ENCODE measurements at regions not wholly inside any gene's neighbourhood (a gene's known extent, or its start where the extent isn't known, plus 50 kb on each side); places are given as distances from the start of the nearest gene placed in this dataset.

DNA sequence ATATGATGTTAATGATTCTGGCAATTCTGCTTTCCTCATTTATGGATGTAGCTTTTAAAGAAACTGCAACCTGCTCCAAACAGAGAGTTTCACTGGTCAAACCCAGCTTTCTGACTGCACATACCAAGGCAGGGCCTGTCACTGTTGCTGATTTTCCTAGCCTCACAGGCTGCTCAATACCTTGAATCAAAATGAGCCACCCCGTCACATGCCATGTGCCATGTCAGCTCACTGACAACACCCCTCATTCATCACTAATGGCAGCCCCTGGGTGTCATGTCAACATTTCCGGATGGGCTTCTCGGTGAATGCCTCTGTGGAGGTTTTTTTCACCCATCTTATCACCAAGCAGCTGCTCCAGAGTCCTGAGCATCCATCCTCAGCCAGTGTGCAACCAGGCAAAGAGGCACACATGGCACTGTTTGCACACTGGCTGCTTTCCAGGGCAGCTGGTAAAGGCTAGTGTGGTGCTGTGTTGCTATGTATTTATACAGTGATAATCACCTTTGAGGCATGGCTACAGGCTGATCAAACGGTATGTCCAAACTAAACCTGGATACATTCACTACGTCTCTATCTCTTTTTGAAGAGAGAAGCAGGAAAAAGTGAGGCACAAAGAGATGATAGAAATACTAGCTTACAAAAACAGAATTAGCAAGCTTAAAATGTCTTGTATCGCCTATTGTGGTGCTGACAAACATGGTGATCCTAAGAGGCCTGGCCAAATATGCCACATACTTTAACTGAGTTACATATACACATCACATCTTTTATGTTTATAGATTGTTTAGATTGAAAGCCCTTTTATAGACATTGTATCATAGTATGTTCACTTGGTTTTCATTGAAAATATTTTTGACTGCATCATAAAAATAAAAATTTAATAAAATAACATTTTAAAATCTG, 94.6 kb upstream of the INPP4B start:
- intact Hi-C loops (cut with micrococcal nuclease), result no loop called here
- Mint-ChIP-seq H3K4me1 (ENCODE audit: low read depth) (no peaks in the 10 kb centered on the region), H3K36me3 (no peaks in the 10 kb centered on the region), H3K4me3 (no peak overlapping the region), H3K27ac (no peak overlapping the region), H3K9me3 (no peaks in the 10 kb centered on the region), H3K27me3 (peaks cover 6% of the 10 kb centered on the region)
- CTCF ChIA-PET, result no interaction called here
- POLR2A ChIA-PET, result no interaction called here
- no peak for DNase-seq

DNA sequence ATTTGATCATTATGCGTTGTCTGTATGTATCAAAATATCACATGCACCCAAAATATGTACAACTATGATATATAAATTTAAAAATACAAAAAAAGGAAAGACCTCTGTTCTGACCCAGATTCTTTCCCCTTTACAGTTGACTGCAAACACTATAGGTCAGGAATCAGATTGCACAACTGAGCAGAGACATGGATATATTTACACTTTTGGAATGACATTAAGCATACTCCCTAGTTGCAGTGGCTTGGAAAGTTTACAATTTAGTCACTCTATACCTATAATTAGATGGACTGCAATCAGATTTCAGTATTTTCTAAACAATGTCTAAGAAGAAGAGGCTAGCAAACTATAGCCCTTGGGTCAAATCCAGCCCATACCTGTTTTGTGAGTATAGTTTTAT, 98.5 kb upstream of the INPP4B start:
- Mint-ChIP-seq H3K27me3 (peaks cover 10% of the 10 kb centered on the region), H3K27ac (no peak overlapping the region), H3K9me3 (peaks cover 2% of the 10 kb centered on the region), H3K4me1 (ENCODE audit: low read depth) (no peaks in the 10 kb centered on the region), H3K36me3 (no peaks in the 10 kb centered on the region), H3K4me3 (no peak overlapping the region)
- intact Hi-C loops (cut with micrococcal nuclease), result no loop called here
- POLR2A ChIA-PET, result no interaction called here
- CTCF ChIA-PET, result no interaction called here
- no peak for DNase-seq

DNA sequence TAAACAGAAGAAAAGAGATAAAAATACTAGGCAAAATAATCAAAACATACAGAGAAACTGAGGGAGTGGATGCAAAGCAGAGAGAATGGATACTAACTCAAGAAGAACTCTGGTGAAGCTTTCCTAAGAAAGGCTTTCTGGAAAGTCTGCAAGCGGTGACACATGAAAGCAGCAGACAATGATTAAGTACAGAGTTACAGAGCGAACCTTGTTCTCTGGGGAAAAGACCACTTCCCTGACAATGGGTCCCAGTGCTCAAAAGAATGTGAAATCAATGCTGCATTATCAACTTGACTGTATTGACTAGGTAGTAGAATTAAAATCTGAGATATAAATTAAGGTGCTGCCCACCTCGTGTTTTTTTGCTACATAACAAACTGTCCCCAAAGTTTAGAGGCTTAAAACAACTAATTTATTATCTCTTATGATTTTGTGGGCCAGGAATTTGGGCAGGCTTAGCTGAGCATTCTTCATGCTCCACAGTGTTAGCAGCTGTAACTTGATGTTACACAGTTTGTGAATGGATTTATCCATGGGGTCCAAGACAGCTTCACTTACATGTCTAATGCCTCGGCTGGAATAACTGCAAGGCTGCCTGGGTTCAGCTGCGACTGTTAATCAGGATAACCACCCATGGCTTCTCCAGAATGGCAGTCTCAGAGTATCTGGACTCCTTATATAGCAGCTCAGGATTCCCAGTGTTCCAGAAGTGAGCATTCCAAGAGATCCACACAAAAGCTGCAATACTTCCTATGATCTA, 106.9 kb upstream of the INPP4B start:
- POLR2A ChIA-PET, result no interaction called here
- no peak for DNase-seq
- H3K27ac Mint-ChIP-seq, result no peak overlapping the region
- peaks cover 10% of the 10 kb centered on the region for H3K9me3 Mint-ChIP-seq
- intact Hi-C loops (cut with micrococcal nuclease), result no loop called here
- peaks cover 5% of the 10 kb centered on the region for H3K36me3 Mint-ChIP-seq
- no peaks in the 10 kb centered on the region for H3K27me3 Mint-ChIP-seq
- no peak overlapping the region for H3K4me3 Mint-ChIP-seq
- CTCF ChIA-PET, result no interaction called here
- no peaks in the 10 kb centered on the region for H3K4me1 Mint-ChIP-seq (ENCODE audit: low read depth)

DNA sequence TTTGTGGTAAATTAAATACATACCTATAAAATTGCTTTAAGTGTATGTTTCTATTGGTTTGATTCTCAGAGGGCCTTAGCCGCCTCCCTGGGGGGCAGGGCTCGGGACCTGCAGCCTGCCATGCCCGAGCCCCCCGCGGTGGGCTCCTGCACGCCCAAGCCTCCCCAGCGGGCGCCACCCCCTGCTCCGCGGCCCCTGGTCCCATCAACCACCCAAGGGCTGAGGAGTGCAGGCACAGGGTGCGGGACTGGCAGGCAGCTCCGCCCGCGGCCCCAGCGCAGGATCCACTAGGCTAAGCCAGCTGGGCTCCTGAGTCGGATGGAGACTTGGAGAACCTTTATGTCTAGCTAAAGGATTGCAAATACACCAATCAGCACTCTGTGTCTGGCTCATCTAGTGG, 108.3 kb upstream of the INPP4B start:
- H3K4me3 Mint-ChIP-seq, result no peak overlapping the region
- intact Hi-C loops (cut with micrococcal nuclease), result no loop called here
- no peak for DNase-seq
- H3K27ac Mint-ChIP-seq, result no peak overlapping the region
- peaks cover 5% of the 10 kb centered on the region for H3K36me3 Mint-ChIP-seq
- H3K4me1 Mint-ChIP-seq (ENCODE audit: low read depth), result no peaks in the 10 kb centered on the region
- no peaks in the 10 kb centered on the region for H3K27me3 Mint-ChIP-seq
- H3K9me3 Mint-ChIP-seq, result peaks cover 10% of the 10 kb centered on the region
- ChIA-PET POLR2A (no interaction called here), CTCF (no interaction called here)

DNA sequence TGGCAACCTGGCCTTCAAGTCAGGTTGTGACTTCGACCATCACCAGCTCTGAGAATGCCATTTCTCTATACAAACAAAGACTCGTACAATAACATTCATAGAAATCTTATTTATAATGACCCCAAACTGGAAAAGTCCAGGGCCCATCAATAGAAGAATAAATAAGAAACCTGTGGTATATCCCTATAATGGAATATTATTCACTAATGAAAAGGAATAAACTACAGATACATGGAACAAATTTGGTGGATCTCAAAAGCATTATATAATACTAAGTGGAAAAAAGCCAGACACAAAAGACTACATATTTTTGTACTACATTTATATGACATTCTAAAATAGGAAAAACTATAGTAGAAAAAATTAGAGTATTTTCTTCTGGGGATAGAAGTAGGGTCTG, 109.4 kb upstream of the INPP4B start:
- peaks cover 5% of the 10 kb centered on the region for H3K36me3 Mint-ChIP-seq

DNA sequence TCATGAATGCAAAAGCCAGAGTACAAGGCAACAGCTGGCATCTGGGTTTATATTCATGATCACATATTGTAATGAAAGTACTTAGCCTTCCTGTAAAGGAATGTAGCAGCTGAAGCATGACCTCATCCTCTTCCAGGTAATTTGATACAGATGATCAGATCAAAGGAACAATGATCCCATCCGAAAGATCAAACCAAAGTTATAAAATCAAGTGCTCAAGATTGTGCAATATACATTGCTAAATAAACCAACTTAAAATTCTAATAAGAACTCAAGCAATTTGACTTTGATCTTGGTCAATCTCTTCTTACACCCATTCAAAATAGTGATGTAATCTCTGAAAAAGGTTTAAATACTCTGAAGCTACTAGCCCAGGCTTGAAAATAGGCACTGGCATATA, 113.1 kb upstream of the INPP4B start:
- CTCF ChIA-PET, result no interaction called here
- no peak for DNase-seq
- H3K4me3 Mint-ChIP-seq, result no peak overlapping the region
- peaks cover 5% of the 10 kb centered on the region for H3K36me3 Mint-ChIP-seq
- no peaks in the 10 kb centered on the region for H3K27me3 Mint-ChIP-seq
- POLR2A ChIA-PET, result no interaction called here
- peaks cover 8% of the 10 kb centered on the region for H3K9me3 Mint-ChIP-seq
- H3K4me1 Mint-ChIP-seq (ENCODE audit: low read depth), result no peaks in the 10 kb centered on the region
- H3K27ac Mint-ChIP-seq, result no peak overlapping the region
- intact Hi-C loops (cut with micrococcal nuclease), result no loop called here

More for the DNA sequence above, 109.4 kb upstream of the INPP4B start:
- POLR2A ChIA-PET, result no interaction called here
- Mint-ChIP-seq H3K27me3 (no peaks in the 10 kb centered on the region), H3K9me3 (peaks cover 10% of the 10 kb centered on the region), H3K4me3 (no peak overlapping the region), H3K27ac (no peak overlapping the region), H3K4me1 (ENCODE audit: low read depth) (no peaks in the 10 kb centered on the region)
- no peak for DNase-seq
- intact Hi-C loops (cut with micrococcal nuclease), result no loop called here
- CTCF ChIA-PET, result no interaction called here

DNA sequence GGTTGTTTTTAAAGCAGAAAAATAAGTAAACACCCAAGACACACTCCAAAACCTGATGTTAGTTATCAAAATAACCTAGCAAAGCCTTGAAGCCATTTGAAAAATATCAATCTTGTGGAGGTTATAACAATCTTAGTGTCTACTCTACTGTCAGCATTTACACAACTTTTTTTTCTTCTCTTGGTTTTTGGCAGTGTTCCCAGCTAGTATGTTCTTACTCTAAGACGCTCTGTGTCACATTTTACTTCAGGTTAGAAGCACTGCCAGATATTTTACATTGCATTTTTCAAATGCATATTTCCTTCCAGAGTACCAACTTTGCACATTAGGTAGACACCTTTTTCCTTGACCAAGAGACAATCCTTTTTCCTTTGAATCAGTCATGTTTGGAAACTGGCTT, 114.0 kb upstream of the INPP4B start:
- CTCF ChIA-PET, result no interaction called here
- no peaks in the 10 kb centered on the region for H3K27me3 Mint-ChIP-seq
- peaks cover 2% of the 10 kb centered on the region for H3K36me3 Mint-ChIP-seq
- H3K4me1 Mint-ChIP-seq (ENCODE audit: low read depth), result no peaks in the 10 kb centered on the region
- peaks cover 3% of the 10 kb centered on the region for H3K9me3 Mint-ChIP-seq
- intact Hi-C loops (cut with micrococcal nuclease), result no loop called here
- no peak for DNase-seq
- POLR2A ChIA-PET, result no interaction called here
- H3K27ac Mint-ChIP-seq, result no peak overlapping the region
- no peak overlapping the region for H3K4me3 Mint-ChIP-seq

DNA sequence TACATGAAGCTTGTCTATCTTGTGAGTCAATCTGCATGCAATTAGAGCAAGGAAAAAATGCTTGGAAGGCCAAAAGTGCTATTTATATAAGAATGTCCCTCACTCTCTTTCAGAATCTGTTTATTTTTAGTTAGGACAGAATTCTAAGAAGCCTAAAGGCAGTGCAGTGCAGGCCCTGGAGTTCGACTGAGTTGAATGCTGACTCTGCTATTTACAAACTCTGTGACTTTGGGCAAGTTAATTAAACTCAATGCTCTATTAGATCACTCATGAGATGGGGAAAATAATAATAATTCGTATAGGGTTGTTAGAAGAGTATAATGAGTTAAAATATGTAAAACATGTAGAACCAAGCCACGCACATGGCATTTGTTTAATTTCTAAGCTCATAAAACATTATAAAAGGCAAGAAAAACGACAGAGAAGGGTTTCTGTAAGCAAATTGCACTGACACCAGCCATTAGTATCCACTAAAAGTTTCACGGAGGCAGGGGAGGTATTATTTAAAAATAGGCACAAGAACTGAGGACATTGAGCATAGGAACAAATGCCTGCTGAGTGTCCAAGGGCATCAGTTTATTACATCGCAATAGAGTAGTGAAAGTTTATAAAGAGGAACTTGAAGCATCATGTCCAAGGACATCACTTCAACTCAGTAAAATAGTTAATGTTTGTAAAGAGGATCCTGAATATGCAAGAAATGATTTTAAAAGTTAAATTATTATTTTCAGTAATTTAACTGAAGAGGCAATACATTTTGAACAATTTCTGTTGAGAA, 115.0 kb upstream of the INPP4B start:
- DNase-seq, result no peak
- Mint-ChIP-seq H3K27me3 (no peaks in the 10 kb centered on the region), H3K4me1 (ENCODE audit: low read depth) (no peaks in the 10 kb centered on the region), H3K27ac (no peak overlapping the region), H3K4me3 (no peak overlapping the region), H3K9me3 (no peaks in the 10 kb centered on the region), H3K36me3 (no peaks in the 10 kb centered on the region)
- CTCF ChIA-PET, result no interaction called here
- POLR2A ChIA-PET, result no interaction called here
- intact Hi-C loops (cut with micrococcal nuclease), result no loop called here

DNA sequence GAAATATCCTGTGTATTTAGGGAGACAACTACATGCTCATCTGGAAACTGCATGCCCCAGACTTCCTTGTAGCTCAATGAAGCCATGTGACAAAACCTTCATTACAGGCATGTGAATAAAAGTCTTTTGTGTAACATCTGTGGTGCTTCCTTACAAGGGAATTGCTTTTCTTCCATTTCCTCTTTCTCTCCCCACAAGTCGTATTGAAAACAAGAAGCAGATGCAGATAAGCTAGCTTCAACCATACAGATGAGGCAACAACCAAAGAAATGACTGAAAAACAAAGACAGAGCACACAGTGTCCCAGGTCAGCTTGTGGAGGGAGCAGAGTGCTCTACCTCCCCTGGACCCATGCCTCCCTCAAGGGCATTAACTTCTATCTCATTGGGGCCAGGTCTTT, 115.8 kb upstream of the INPP4B start:
- H3K4me1 Mint-ChIP-seq (ENCODE audit: low read depth), result no peaks in the 10 kb centered on the region
- H3K27me3 Mint-ChIP-seq, result no peaks in the 10 kb centered on the region
- no peaks in the 10 kb centered on the region for H3K9me3 Mint-ChIP-seq
- no peaks in the 10 kb centered on the region for H3K36me3 Mint-ChIP-seq
- DNase-seq, result no peak
- CTCF ChIA-PET, result no interaction called here
- intact Hi-C loops (cut with micrococcal nuclease), result no loop called here
- no peak overlapping the region for H3K4me3 Mint-ChIP-seq
- H3K27ac Mint-ChIP-seq, result no peak overlapping the region
- POLR2A ChIA-PET, result no interaction called here

DNA sequence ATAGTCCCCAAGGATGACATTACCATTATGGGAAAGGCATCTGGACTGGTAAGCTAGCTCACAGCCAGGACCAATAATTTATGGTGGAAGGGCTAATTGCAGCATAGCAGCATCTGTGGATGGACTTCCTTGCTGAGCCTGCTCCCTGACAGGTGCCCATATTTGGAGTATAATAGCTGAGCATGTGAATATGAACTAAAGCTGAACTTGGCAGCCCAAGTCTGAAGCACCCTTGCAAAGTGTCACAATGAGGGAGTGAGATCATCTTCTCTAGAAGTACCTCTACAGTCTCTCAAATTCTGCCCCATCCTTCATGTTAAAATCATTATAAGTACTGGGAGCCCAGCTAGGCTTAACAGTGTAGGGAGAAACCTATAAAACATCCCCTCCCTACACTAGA, 128.2 kb upstream of the INPP4B start:
- H3K4me3 Mint-ChIP-seq, result no peak overlapping the region
- no peaks in the 10 kb centered on the region for H3K4me1 Mint-ChIP-seq (ENCODE audit: low read depth)

DNA sequence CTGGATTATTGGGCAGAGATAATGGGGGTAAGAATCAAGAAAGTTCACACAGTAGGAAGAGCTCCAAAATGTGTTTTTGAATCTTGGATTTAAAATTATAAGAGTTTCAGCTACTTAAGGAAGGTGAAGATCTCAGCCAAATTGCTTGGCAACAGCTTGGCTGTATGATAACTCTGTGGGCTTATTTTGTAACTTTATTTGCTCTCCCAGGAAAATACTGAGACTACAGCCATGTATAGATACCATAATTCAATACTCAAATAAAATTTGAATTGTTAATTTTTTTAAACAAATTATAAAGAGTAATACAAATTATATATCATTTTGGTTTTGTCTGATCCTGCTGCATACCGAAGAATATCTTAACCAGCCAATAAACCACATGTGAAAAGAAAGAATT, 129.5 kb upstream of the INPP4B start:
- H3K36me3 Mint-ChIP-seq, result no peaks in the 10 kb centered on the region
- no peak for DNase-seq
- no peak overlapping the region for H3K4me3 Mint-ChIP-seq
- intact Hi-C loops (cut with micrococcal nuclease), result no loop called here
- H3K4me1 Mint-ChIP-seq (ENCODE audit: low read depth), result no peaks in the 10 kb centered on the region
- ChIA-PET POLR2A (no interaction called here), CTCF (no interaction called here)
- H3K9me3 Mint-ChIP-seq, result no peaks in the 10 kb centered on the region
- no peak overlapping the region for H3K27ac Mint-ChIP-seq
- H3K27me3 Mint-ChIP-seq, result peaks cover 4% of the 10 kb centered on the region

More for the DNA sequence above, 128.2 kb upstream of the INPP4B start:
- POLR2A ChIA-PET, result no interaction called here
- H3K36me3 Mint-ChIP-seq, result no peaks in the 10 kb centered on the region
- no peaks in the 10 kb centered on the region for H3K9me3 Mint-ChIP-seq
- H3K27ac Mint-ChIP-seq, result no peak overlapping the region
- CTCF ChIA-PET, result no interaction called here
- H3K27me3 Mint-ChIP-seq, result peaks cover 4% of the 10 kb centered on the region
- DNase-seq, result no peak
- intact Hi-C loops (cut with micrococcal nuclease), result no loop called here

DNA sequence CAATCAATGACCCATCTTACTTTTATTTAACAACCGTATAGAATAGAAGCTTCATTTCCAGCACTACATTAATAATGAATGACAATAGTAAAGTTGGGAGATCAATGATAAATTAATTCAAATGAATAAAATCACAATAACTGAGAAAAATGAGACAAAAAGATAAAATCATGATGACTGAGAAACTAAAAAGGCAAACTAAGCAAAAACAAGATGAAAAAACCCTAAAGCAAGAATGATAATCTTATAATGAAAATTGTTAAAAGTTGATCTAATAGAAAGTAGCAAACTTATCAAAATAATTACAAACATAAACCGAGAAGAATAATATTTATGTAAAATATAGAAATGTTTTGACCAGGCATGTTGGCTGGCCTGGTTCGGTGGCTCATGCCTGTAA, 130.4 kb upstream of the INPP4B start:
- no peak for DNase-seq
- H3K27ac Mint-ChIP-seq, result no peak overlapping the region
- POLR2A ChIA-PET, result no interaction called here
- no peaks in the 10 kb centered on the region for H3K4me1 Mint-ChIP-seq (ENCODE audit: low read depth)
- peaks cover 4% of the 10 kb centered on the region for H3K27me3 Mint-ChIP-seq
- no peaks in the 10 kb centered on the region for H3K36me3 Mint-ChIP-seq
- no peak overlapping the region for H3K4me3 Mint-ChIP-seq
- intact Hi-C loops (cut with micrococcal nuclease), result no loop called here
- H3K9me3 Mint-ChIP-seq, result no peaks in the 10 kb centered on the region
- CTCF ChIA-PET, result no interaction called here

All from activated CD4-positive, alpha-beta memory T cell treated with anti-CD3 and anti-CD28 coated beads for 36 hours (primary cell).